ENCODE measurements at regions not wholly inside any gene's neighbourhood (a gene's known extent, or its start where the extent isn't known, plus 50 kb on each side); places are given as distances from the start of the nearest gene placed in this dataset.
A peak's percentile ranks its signal among the peaks of the same experiment; 100 is the strongest.

DNA sequence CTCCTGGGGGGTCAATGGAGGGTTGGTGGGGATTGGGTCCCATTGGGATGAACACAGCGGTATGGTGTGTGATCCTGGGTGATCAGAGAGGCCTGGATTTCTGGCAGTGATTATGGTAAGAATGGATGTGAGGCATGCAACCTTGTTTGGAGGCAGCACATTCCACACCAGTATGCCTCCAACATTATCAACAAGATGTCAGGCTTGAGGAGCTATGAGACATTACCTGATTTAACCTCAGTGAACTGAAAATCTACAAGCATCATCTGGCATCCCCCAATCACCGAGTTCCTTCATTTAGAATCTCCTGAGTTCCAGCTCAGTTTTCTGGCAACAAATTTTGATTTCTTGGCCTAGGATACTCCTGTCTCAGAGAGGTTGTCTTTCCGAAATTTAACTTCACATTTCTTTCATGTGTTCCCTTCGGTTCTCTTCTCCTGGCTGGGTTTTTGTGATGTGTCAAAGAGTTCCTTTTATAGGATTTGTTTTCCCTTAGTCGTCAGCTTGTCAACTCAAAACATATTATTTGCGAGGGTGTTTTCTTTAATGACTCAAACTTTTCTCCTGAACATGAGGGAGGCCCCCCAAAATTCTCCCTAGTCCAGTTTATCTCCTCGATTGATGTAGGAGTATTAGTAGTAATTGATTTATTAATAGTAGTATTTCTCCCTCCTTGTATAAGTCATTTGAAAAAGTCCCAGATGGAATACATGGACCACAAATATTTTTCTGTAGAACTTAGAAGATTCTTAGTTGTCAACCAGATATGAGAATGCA is 56.0 kb upstream of the FLT1 start:
- H3K4ac ChIP-seq (replicated peaks; ENCODE audit: insufficient read length, low read depth, low read length), result no peak overlapping the region
- no peak overlapping the region for H3K18ac ChIP-seq (ENCODE audit: extremely low read depth, low read length)
- no peak overlapping the region for H3K4me3 ChIP-seq (ENCODE audit: extremely low read depth in 1 of 4, insufficient read depth in 2 of 4, low read depth in 3 of 4, low read length in 4 of 4)
- no peak overlapping the region for H2BK12ac ChIP-seq (ENCODE audit: low read depth, low read length)
- H4K8ac ChIP-seq (ENCODE audit: extremely low read depth, insufficient read depth, low read length), result no peak overlapping the region
- H3K56ac ChIP-seq (replicated peaks; ENCODE audit: insufficient read length, low read depth, low read length), result no peak overlapping the region
- no peak overlapping the region for H2BK15ac ChIP-seq (ENCODE audit: low read length)
- DNase-seq (ENCODE audit: low read depth in 1 of 2, low spot score in 2 of 2) (no peak), FAIRE-seq (no peak)
- H4K91ac ChIP-seq (replicated peaks; ENCODE audit: insufficient read length, low read length), result no peak overlapping the region
- H3K27me3 ChIP-seq (replicated peaks in 1 of 4; ENCODE audit: control insufficient read depth in 3 of 4, extremely low read depth in 1 of 4, insufficient read depth in 3 of 4, low read length in 3 of 4), result no peaks in the 10 kb centered on the region; a peak in 1 of 7 replicates
- 0 out of 2 replicates have a peak overlapping the region, but pooled peaks have one; percentile 77 for H2AK5ac ChIP-seq (ENCODE audit: low read depth, low read length)
- no peaks in the 10 kb centered on the region for H3K79me1 ChIP-seq (ENCODE audit: low read depth, low read length)
- H2BK120ac ChIP-seq (replicated peaks; ENCODE audit: low read depth, low read length), result no peak overlapping the region
- H4K20me1 ChIP-seq (replicated peaks in 1 of 2; ENCODE audit: control insufficient read depth in 1 of 2, insufficient read depth in 2 of 2, low read length in 2 of 2), result no peaks in the 10 kb centered on the region
- peak overlapping the region; percentile 34; the same call in 1 of the 2 replicates for H2AFZ ChIP-seq (ENCODE audit: low read length)
- H3K4me2 ChIP-seq (ENCODE audit: insufficient read depth in 1 of 2, low read depth in 2 of 2, low read length in 2 of 2), result no peak overlapping the region
- no peak overlapping the region for H3K14ac ChIP-seq (ENCODE audit: insufficient read length)
- ChIA-PET CTCF (ENCODE audit: partially characterized antibody) (no interaction called here), POLR2A (ENCODE audit: partially characterized antibody) (no interaction called here)
- H3K23me2 ChIP-seq (ENCODE audit: low read depth, low read length), result peaks cover 3% of the 10 kb centered on the region; the same call in 1 of the 2 replicates
- WGBS, 2 experiments (ENCODE audit: extremely low coverage in 1 of 2, insufficient coverage in 1 of 2, insufficient read length in 1 of 2, insufficient replicate concordance in 2 of 2, low coverage in 1 of 2, low lambda C conversion rate in 2 of 2, missing lambda C conversion rate in 1 of 2), result 84% methylated on average over 7 of the region's 7 CpGs; no CpG with 5 or more reads in 1 of the 2 experiments
- no peak overlapping the region for H2BK20ac ChIP-seq (ENCODE audit: low read length)
- no peaks in the 10 kb centered on the region for H3K9me3 ChIP-seq (ENCODE audit: insufficient read depth in 2 of 2, low read depth in 1 of 2, low read length in 1 of 2)
- no peak overlapping the region for H4K5ac ChIP-seq (ENCODE audit: insufficient read length, low read depth, low read length)
- no peaks in the 10 kb centered on the region for H3K36me3 ChIP-seq (ENCODE audit: control insufficient read depth in 2 of 4, insufficient read depth in 4 of 4, low read length in 3 of 4)
- peaks cover 0 to 2% (median 0%) of the 10 kb centered on the region in 4 experiments; a peak in 1 of 7 replicates for H3K4me1 ChIP-seq (replicated peaks in 1 of 4; ENCODE audit: control insufficient read depth in 3 of 4, insufficient read depth in 4 of 4, low read length in 3 of 4)
- H3K9ac ChIP-seq (replicated peaks in 1 of 4; ENCODE audit: extremely low read depth in 1 of 4, low read depth in 3 of 4, low read length in 3 of 4), result no peak overlapping the region
- no peak overlapping the region for H2BK5ac ChIP-seq (ENCODE audit: low read depth, low read length)
- H3K27ac ChIP-seq (ENCODE audit: low read depth, low read length), result no peak overlapping the region
- H3K23ac ChIP-seq (ENCODE audit: insufficient read length), result no peak overlapping the region
- TF ChIP-seq SUZ12 (IDR thresholded peaks at IDR 0.05; ENCODE audit: low read length) (no peak), PHF8 (conservative IDR thresholded peaks at IDR 0.05; ENCODE audit: low read depth, low read length) (no peak), RNF2 (IDR thresholded peaks at IDR 0.05; ENCODE audit: borderline replicate concordance, low read depth, low read length, missing control alignments, poor library complexity, severe bottlenecking) (no peak), MAFK (IDR thresholded peaks at IDR 0.05; ENCODE audit: low read depth, low read length) (no peak), KDM1A (IDR thresholded peaks at IDR 0.05; ENCODE audit: borderline replicate concordance, low read length) (no peak), SP2 (IDR thresholded peaks at IDR 0.05; ENCODE audit: low read length) (no peak), POU5F1 (IDR thresholded peaks at IDR 0.05; ENCODE audit: low read depth, low read length) (no peak), TBP (IDR thresholded peaks at IDR 0.05; ENCODE audit: low read depth, low read length) (no peak), TCF12 (IDR thresholded peaks at IDR 0.05; ENCODE audit: low read depth, low read length) (no peak)
- no peaks in the 10 kb centered on the region for H3K79me2 ChIP-seq (ENCODE audit: control insufficient read depth in 1 of 2, insufficient read depth in 2 of 2, low read length in 2 of 2)
